Spinal cord (tissue), 9 donors: ENCODE measurements at regions not wholly inside any gene's neighbourhood (a gene's known extent, or its start where the extent isn't known, plus 50 kb on each side); places are given as distances from the start of the nearest gene placed in this dataset.
"Not testable (repeated sequence)": the region's sequence is repeated elsewhere in the genome, so short reads cannot be mapped to it uniquely, and the experiment has no call there.

ENCODE experiments used
- DNase-seq, 6 donors: peaks; one replicate each; pipeline versions ENCODE4 v3.0.0 to v3.0.0-alpha.2; 2013 to 2015; ENCODE audit warnings: low spot score in 6 of 6, low read depth in 4 of 6
- H3K27ac ChIP-seq: one replicate; pipeline ENCODE4 v1.5.1; 2013; ENCODE audit warnings: low read depth, low read length, control low read depth
- H3K27me3 ChIP-seq: one replicate; pipeline ENCODE4 v1.6.1; 2013; ENCODE audit warnings: low read length; ENCODE audit not compliant: control insufficient read depth, insufficient read depth
- H3K36me3 ChIP-seq: one replicate; pipeline ENCODE4 v1.6.1; 2013; ENCODE audit warnings: low read length; ENCODE audit not compliant: control insufficient read depth, insufficient read depth
- H3K4me1 ChIP-seq: one replicate; pipeline ENCODE4 v1.6.1; 2013; ENCODE audit warnings: low read length; ENCODE audit not compliant: control insufficient read depth, insufficient read depth
- H3K4me3 ChIP-seq: one replicate; pipeline ENCODE4 v1.5.1; 2013; ENCODE audit warnings: low read depth, low read length, control low read depth
- H3K9me3 ChIP-seq: one replicate; pipeline ENCODE4 v1.6.1; 2013; ENCODE audit warnings: low read length; ENCODE audit not compliant: control insufficient read depth, insufficient read depth
- WGBS: methylation state at CpG from one replicate; pipeline ENCODE4 v1.1.5; 2013; ENCODE audit warnings: missing lambda C conversion rate; ENCODE audit not compliant: insufficient coverage; 5-methylcytosine and 5-hydroxymethylcytosine counted together
- donor health status: healthy.

- no peaks in the 10 kb centered on the region for H3K4me1 ChIP-seq
- no peaks in the 10 kb centered on the region for H3K27me3 ChIP-seq
- H3K27ac ChIP-seq = no peak overlapping the region
- no peak for DNase-seq
- no peaks in the 10 kb centered on the region for H3K36me3 ChIP-seq
- no peaks in the 10 kb centered on the region for H3K9me3 ChIP-seq
- no peak overlapping the region for H3K4me3 ChIP-seq
- no CpG with 5 or more reads among the region's 1 CpG for WGBS
Measured at GRCh38 chr1:104629589-104629988, 879.9 kb downstream of the AMY1C start.

DNA sequence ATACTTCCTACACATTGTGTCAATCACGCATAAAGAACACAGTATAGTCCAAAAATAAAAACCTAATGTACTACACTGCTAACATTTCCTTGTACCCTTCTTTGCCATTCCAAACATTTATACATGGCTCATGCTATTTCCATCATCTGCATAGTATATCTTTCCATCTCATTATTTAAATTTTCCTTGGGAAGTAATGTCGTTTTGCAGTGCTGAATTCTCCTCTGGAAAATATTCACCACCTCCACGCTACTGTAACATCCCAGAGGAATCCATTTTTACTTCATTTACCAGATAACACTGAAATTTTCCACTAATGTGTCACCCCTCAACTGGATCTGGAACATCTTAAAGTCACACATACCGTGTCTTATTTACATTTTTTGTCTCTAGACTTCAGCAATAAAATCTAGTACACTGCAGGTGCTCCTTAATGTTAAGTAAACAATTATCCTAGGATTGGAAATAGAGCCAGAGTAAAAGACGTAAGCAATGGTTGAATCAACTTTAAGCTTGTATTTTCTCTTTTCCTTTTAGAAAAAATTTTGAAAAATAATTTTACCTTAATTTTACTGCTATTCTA lies 881.0 kb downstream of the AMY1C start:
- Histone ChIP-seq H3K4me3 (no peak overlapping the region), H3K27ac (no peak overlapping the region), H3K9me3 (no peaks in the 10 kb centered on the region), H3K36me3 (no peaks in the 10 kb centered on the region), H3K4me1 (no peaks in the 10 kb centered on the region), H3K27me3 (no peaks in the 10 kb centered on the region)
- DNase-seq = no peak
- WGBS = 73% methylated on average over 4 of the region's 5 CpGs

DNA sequence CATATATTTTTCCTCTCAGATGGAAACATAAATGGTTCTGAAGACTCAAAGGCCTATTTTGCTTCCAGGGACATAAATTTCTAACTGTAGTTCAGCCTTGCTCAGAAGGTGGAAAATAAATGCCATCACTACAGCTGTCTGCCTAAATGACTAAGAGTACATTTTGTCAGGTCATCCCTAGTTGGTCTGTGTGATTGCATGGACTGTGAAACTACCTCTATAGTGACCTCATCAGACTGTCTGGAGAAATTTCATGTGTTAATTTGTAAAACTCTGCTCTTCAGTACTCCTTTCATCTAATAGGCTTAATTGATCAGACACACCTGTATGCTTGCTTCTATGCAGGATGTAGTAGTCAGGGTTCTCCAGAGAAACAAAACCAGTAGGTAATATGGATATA lies 886.9 kb downstream of the AMY1C start:
- Histone ChIP-seq H3K36me3 (no peaks in the 10 kb centered on the region), H3K27ac (no peak overlapping the region), H3K9me3 (no peaks in the 10 kb centered on the region), H3K4me3 (no peak overlapping the region), H3K27me3 (no peaks in the 10 kb centered on the region), H3K4me1 (no peaks in the 10 kb centered on the region)
- no peak for DNase-seq

- H3K27ac ChIP-seq = no peak overlapping the region
- H3K4me3 ChIP-seq = no peak overlapping the region
- no peaks in the 10 kb centered on the region for H3K27me3 ChIP-seq
- H3K9me3 ChIP-seq = no peaks in the 10 kb centered on the region
- H3K4me1 ChIP-seq = no peaks in the 10 kb centered on the region
- DNase-seq = no peak
- H3K36me3 ChIP-seq = no peaks in the 10 kb centered on the region
Measured at GRCh38 chr1:104646233-104646632, 896.5 kb downstream of the AMY1C start.

- no CpG with 5 or more reads among the region's 1 CpG for WGBS
Measured at GRCh38 chr1:104648269-104648691, 898.6 kb downstream of the AMY1C start.

DNA sequence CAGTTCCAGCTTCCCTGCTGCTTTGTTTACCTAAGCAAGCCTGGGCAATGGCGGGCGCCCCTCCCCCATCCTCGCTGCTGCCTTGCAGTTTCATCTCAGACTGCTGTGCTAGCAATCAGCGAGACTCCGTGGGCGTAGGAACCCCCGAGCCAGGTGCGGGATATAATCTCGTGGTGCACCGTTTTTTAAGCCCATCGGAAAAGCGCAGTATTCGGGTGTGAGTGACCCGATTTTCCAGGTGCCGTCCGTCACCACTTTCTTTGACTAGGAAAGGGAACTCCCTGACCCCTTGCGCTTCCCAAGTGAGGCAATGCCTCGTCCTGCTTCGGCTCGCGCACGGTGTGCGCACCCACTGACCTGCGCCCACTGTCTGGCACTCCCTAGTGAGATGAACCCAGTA lies 914.7 kb downstream of the AMY1C start:
- H3K4me1 ChIP-seq, H3K27me3 ChIP-seq, H3K27ac ChIP-seq, DNase-seq, H3K36me3 ChIP-seq, H3K9me3 ChIP-seq, H3K4me3 ChIP-seq: not testable (repeated sequence)
- WGBS = 92% methylated on average over 16 of the region's 24 CpGs

More at GRCh38 chr1:104648269-104648691, 898.6 kb downstream of the AMY1C start:
- Histone ChIP-seq H3K9me3 (no peaks in the 10 kb centered on the region), H3K4me1 (no peaks in the 10 kb centered on the region), H3K36me3 (no peaks in the 10 kb centered on the region), H3K4me3 (no peak overlapping the region), H3K27ac (no peak overlapping the region), H3K27me3 (no peaks in the 10 kb centered on the region)
- peak in 4 of 6 donors; percentile 4 to 81 (median 42) for DNase-seq

DNA sequence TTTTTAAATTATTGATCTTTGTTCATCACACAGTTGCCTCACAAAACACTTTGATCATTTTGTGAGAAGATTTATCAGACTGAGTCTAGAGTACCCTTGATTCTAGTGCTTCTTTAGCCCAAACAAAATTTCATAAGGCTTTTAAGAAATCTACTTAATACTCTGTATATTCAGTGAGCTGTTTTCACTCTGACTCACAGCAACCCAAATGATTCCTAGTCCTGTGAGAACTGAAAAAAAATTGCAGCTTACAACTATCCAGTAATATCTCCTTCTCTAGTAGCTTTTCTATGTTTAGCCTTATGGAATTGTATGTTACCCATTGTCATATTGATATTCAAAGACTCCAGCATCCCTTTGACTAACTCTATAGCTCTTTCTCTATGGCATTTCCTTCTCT lies 915.6 kb downstream of the AMY1C start:
- Histone ChIP-seq H3K36me3 (no peaks in the 10 kb centered on the region), H3K9me3 (no peaks in the 10 kb centered on the region), H3K27me3 (no peaks in the 10 kb centered on the region), H3K4me1 (no peaks in the 10 kb centered on the region), H3K4me3 (no peak overlapping the region), H3K27ac (no peak overlapping the region)
- no peak for DNase-seq

GRCh38 chr1:104671684-104672353 lies 922.1 kb downstream of the AMY1C start:
- peak in 2 of 6 donors; percentile 0 to 20 for DNase-seq
- Histone ChIP-seq H3K27ac (no peak overlapping the region), H3K36me3 (no peaks in the 10 kb centered on the region), H3K4me1 (no peaks in the 10 kb centered on the region), H3K4me3 (no peak overlapping the region), H3K27me3 (no peaks in the 10 kb centered on the region), H3K9me3 (no peaks in the 10 kb centered on the region)
- WGBS = 82% methylated on average over 5 of the region's 12 CpGs

GRCh38 chr1:104699433-104699832 lies 949.7 kb downstream of the AMY1C start:
- no peaks in the 10 kb centered on the region for H3K4me1 ChIP-seq
- no peaks in the 10 kb centered on the region for H3K9me3 ChIP-seq
- no peak for DNase-seq
- H3K27me3 ChIP-seq = no peaks in the 10 kb centered on the region
- WGBS = no CpG with 5 or more reads among the region's 1 CpG
- no peak overlapping the region for H3K27ac ChIP-seq
- no peaks in the 10 kb centered on the region for H3K36me3 ChIP-seq
- H3K4me3 ChIP-seq = no peak overlapping the region

GRCh38 chr1:104702731-104703130 lies 953.0 kb downstream of the AMY1C start:
- no peaks in the 10 kb centered on the region for H3K27me3 ChIP-seq
- no peaks in the 10 kb centered on the region for H3K4me1 ChIP-seq
- no peak overlapping the region for H3K27ac ChIP-seq
- DNase-seq = no peak
- no peaks in the 10 kb centered on the region for H3K36me3 ChIP-seq
- H3K9me3 ChIP-seq = no peaks in the 10 kb centered on the region
- no peak overlapping the region for H3K4me3 ChIP-seq
- WGBS = no CpG with 5 or more reads among the region's 2 CpGs
